Fibroblast of pulmonary artery (primary cell): ENCODE measurements at regions not wholly inside any gene's neighbourhood (a gene's known extent, or its start where the extent isn't known, plus 50 kb on each side); places are given as distances from the start of the nearest gene placed in this dataset.
"Not testable (repeated sequence)": the region's sequence is repeated elsewhere in the genome, so short reads cannot be mapped to it uniquely, and the experiment has no call there.

Experiments
- DNase-seq: peaks from one replicate; pipeline ENCODE4 v3.0.0-alpha.2; 2010; ENCODE audit warnings: low read depth
- H3K4me3 ChIP-seq: replicated peaks from 2 replicates; pipeline ENCODE4 v1.5.1; 2011; ENCODE audit warnings: low read depth, mild to moderate bottlenecking, control low read depth, low read length, moderate library complexity
- TF ChIP-seq, protein P1 (sequence below): IDR thresholded peaks from 2 replicates; pipeline ENCODE4 v1.5.1; 2011; ENCODE audit warnings: mild to moderate bottlenecking, control low read depth, low read length, inconsistent platforms; ENCODE audit errors: missing control alignments

DNA sequence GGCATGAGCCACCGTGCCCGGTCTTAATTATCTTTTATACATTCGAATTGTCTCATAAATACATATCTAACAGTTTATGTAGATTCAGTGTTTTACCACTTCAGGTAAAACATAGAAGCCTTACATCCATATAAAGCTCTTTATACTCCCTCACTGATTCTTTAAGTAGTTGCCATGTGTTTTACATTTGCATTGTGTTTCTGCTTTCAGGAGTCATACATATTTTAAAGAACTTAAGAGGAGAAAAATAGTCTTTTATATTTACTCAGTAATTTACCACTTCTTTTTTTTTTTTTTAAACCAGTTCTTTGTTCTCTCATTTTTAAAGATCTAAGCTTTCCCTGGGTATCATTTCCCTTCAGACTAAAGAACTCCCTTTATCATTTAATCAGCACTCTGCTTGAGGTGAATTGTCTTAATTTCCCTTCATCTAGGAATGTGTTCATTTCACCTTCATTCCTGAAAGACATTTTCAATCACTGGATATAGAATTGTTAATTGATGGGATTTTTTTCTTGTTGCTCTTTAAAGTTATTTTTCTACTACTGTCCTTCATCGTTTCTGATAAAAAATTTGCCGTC, 127.1 kb upstream of the XIST start:
- TF ChIP-seq, protein P1, sequence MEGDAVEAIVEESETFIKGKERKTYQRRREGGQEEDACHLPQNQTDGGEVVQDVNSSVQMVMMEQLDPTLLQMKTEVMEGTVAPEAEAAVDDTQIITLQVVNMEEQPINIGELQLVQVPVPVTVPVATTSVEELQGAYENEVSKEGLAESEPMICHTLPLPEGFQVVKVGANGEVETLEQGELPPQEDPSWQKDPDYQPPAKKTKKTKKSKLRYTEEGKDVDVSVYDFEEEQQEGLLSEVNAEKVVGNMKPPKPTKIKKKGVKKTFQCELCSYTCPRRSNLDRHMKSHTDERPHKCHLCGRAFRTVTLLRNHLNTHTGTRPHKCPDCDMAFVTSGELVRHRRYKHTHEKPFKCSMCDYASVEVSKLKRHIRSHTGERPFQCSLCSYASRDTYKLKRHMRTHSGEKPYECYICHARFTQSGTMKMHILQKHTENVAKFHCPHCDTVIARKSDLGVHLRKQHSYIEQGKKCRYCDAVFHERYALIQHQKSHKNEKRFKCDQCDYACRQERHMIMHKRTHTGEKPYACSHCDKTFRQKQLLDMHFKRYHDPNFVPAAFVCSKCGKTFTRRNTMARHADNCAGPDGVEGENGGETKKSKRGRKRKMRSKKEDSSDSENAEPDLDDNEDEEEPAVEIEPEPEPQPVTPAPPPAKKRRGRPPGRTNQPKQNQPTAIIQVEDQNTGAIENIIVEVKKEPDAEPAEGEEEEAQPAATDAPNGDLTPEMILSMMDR, result no peak
- H3K4me3 ChIP-seq, result no peak overlapping the region
- DNase-seq, result no peak

DNA sequence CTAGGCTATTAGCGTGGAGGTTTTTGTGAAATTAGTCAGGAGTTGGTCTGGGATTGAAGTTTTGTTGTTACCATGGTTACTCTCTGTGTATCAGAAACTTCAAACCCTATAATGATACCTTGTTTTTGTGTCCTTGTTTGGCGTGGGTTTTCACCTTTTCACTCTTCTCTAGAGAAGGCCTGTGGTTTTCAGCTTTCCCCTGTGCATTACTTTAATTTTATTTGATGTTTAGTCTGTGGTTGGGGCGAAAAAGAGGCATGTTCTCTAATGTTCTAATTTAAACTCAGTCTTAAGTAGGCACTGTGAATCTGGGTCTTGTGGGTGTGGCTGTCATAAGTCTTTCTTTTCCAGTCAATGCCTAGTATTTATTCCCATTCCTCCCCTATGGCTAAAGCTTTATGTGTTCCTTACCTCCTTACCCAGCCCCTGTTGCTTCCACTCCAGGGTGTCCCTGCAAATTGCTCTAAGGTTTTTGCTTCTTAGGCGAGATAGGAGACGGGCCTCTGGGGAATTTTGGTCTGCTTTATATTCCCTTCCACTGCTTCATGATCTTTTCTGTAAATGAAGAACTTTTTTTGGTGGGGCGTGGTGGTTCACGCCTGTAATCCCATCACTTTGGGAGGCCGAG, 125.1 kb upstream of the XIST start:
- no peak overlapping the region for H3K4me3 ChIP-seq
- no peak for DNase-seq
- TF ChIP-seq, protein P1, result no peak

DNA sequence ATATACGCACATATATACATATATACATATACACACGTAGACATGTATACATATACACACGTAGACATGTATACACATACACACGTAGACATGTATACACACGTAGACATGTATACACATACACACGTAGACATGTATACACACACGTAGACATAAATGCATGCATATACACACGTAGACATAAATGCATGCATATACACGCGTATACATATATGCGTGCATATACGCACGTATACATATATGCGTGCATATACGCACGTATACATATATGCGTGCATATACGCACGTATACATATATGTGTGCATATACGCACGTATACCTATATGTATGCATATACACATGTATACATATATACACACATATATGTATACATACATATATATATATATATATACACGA, 114.9 kb upstream of the XIST start:
- H3K4me3 ChIP-seq, DNase-seq: not testable (repeated sequence)

DNA sequence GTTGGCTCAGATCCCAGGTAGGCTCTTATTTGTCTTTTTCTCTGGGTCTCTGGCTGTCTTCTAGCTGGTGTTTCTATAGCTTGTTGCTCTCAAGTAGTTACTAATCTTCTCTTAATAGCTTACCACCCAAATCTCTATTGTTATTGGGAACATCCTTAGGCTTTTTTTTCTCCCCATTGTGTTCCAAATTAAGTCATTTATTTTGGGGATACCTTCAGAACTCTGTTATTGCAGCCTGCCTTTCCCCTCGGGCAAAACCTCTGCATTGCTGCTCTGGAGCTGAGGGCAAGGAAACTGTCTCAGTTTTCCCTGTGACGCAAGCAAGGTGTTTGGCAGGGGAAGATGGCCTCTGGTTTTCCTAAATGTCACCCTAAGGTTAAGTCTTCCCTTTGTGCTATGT, 113.3 kb upstream of the XIST start:
- H3K4me3 ChIP-seq, result no peak overlapping the region

DNA sequence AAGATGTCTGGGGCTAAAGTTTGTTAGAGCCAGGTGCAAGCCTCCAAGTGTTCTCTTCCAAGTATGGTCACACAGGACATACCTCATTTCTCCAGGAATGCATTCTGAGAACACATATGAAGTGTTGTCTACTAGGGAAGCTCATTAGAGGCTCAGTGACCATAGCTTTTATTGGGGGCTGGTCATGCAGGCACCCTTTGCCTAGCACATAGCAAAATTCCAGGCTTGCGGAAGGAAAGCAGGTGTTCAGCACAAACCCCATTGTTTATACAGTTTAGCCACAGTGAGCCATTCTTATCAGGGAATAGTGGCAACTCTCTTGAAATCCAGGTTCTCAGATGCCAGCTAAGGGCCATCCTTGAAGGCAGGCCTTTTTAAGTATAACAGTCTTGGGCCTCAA, 112.1 kb upstream of the XIST start:
- H3K4me3 ChIP-seq, result no peak overlapping the region
- TF ChIP-seq, protein P1, result no peak
- no peak for DNase-seq

More for the DNA sequence above, 113.3 kb upstream of the XIST start:
- DNase-seq, result no peak
- TF ChIP-seq, protein P1, result no peak

DNA sequence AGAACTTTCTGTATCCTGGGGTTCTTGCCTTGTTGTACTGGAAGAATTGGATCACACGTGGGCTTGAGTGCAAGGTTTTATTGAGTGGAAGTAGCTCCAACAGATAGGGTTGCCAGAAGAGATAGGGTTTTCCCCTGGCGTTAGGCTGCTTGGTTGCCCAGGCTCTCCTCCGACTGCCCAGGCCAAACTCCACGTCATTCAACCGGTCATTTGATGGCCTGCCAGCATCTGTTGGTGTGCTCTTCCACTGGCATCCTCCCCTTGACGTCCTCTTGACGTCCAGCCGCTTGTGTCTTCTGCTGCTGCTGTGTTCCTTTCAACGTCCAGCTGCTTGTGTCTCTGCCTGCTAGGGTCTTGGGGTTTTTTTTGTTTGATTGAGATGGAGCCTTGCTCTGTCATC, 111.2 kb upstream of the XIST start:
- TF ChIP-seq, protein P1, result no peak
- no peak overlapping the region for H3K4me3 ChIP-seq
- no peak for DNase-seq

DNA sequence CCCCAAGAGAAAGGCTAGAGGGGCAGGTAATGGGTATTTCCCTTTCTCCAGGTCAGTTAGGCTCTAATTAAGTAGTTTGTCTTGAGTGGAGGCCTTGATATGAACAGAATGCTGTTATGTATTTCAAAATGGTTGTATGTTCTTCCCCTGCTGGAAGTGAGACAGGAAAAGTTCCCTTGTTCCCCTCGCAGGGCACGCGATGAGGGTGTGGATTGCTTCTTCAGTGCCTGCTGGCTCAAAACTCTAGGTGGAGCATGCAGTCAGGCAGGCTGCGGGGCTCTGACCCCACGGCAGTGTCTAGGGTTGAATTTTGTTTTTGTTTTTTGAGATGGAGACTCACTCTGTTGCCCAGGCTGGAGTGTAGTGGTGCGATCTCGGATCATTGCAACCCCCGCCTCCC, 110.4 kb upstream of the XIST start:
- H3K4me3 ChIP-seq, result no peak overlapping the region
- TF ChIP-seq, protein P1, result no peak
- DNase-seq, result no peak

DNA sequence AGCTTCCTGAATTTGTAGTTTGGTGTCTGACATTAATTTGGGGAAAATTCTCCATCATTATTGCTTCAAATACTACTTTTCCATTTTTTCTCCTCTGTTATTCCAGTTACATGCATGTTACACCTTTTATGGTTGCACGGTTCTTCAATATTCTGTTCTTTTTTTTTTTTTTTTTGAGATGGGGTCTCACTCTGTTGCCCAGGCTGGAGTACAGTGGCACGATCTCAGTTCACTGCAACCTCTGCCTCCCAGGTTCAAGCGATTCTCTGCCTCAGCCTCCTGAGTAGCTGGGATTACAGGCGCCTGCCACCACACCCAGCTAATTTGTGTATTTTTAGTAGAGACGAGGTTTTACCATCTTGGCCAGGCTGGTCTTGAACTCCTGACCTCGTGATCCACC, 109.4 kb upstream of the XIST start:
- not testable (repeated sequence) for H3K4me3 ChIP-seq, DNase-seq
